GM13976 (cell line): ENCODE measurements at regions not wholly inside any gene's neighbourhood (a gene's known extent, or its start where the extent isn't known, plus 50 kb on each side); places are given as distances from the start of the nearest gene placed in this dataset.

Experiments used
- DNase-seq: peaks from one replicate; pipeline ENCODE4 v3.0.0; 2012; ENCODE audit warnings: low spot score
- in situ Hi-C: fragments of 300-500 bp; cut with MboI; formaldehyde crosslinking; loops from one replicate; pipeline ENCODE4 v1.12.0; 2022; ENCODE audit warnings: low sequenced_read_pairs, mixed read lengths, inconsistent platforms; ENCODE audit not compliant: unreplicated experiment
- TF ChIP-seq, protein P1 (sequence below): IDR thresholded peaks from 2 replicates; pipeline ENCODE4 v1.5.1; 2012; ENCODE audit warnings: borderline replicate concordance, mild to moderate bottlenecking; ENCODE audit not compliant: insufficient read depth; ENCODE audit errors: extremely low read depth, missing control alignments, control extremely low read depth

DNA sequence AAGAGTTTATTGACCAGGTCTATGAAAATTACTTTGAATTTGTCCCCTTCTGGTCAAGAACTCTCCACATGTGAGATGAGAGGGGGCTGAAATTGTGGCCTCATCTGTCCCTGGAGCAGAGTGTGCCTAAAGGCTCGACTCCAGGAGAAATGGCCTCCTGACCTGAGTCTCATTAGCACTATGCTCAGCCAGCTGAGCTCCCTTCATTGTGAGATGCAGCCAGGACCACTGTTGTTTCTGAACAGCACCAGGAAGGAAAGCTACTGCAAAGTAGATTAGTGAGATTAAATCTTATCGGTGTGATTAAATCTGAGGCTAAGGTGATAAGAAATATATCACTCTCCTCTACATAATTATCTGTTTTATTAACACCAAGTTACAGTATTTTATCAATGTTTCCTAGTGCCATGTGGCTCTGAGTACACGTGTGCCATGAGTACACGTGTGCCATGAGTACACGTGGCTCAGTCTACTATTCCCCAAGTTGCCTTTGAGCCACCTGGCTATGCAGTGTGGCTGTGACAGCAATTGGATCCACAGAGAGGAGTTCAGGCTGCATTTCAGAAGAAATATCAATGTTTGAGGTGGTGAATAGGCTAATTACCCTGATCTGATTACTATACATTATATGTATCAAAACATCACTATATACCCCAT lies 126.9 kb downstream of the IPMK start:
- TF ChIP-seq, protein P1, sequence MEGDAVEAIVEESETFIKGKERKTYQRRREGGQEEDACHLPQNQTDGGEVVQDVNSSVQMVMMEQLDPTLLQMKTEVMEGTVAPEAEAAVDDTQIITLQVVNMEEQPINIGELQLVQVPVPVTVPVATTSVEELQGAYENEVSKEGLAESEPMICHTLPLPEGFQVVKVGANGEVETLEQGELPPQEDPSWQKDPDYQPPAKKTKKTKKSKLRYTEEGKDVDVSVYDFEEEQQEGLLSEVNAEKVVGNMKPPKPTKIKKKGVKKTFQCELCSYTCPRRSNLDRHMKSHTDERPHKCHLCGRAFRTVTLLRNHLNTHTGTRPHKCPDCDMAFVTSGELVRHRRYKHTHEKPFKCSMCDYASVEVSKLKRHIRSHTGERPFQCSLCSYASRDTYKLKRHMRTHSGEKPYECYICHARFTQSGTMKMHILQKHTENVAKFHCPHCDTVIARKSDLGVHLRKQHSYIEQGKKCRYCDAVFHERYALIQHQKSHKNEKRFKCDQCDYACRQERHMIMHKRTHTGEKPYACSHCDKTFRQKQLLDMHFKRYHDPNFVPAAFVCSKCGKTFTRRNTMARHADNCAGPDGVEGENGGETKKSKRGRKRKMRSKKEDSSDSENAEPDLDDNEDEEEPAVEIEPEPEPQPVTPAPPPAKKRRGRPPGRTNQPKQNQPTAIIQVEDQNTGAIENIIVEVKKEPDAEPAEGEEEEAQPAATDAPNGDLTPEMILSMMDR = no peak

DNA sequence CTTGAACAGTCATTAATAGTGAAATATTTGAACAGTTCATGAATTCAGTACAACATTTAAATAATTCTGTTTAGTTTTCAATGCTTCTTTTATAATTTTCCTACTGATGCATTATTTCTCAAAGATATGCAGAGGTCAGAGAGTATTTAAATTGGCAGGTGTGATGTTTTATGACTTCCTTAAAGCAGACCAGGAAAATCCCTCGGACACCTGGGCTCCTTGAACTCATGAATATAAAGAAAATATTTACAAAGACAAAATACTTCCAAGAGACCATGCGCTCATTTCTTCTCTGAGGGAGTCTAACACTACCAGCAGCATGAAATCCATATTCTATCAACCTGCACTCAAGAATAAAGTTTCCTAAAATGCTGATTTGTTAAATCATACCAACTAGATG lies 127.6 kb downstream of the IPMK start:
- TF ChIP-seq, protein P1 = no peak
- in situ Hi-C loops = no loop called here
- no peak for DNase-seq

More for the DNA sequence above, 126.9 kb downstream of the IPMK start:
- in situ Hi-C loops = no loop called here
- no peak for DNase-seq

DNA sequence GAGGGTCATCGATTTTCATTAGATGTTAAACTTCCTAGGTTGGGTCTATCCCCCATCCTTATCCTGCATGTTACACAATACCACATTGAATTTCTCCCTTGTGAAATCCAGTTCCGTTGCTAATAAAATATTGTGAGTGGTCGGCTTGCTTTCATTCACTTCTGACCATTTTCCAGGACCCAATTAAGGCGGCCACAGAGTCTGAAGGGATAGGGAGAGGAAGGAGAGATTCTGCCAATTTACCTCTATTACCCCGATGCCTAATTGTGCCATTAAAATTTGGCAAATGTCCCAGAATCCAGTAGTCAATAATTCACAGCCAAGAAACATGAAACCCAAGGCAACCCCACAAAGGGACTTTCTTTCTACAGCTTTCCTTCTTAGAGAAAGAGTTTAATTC lies 129.9 kb downstream of the IPMK start:
- no peak for DNase-seq
- in situ Hi-C loops = no loop called here
- TF ChIP-seq, protein P1 = no peak

DNA sequence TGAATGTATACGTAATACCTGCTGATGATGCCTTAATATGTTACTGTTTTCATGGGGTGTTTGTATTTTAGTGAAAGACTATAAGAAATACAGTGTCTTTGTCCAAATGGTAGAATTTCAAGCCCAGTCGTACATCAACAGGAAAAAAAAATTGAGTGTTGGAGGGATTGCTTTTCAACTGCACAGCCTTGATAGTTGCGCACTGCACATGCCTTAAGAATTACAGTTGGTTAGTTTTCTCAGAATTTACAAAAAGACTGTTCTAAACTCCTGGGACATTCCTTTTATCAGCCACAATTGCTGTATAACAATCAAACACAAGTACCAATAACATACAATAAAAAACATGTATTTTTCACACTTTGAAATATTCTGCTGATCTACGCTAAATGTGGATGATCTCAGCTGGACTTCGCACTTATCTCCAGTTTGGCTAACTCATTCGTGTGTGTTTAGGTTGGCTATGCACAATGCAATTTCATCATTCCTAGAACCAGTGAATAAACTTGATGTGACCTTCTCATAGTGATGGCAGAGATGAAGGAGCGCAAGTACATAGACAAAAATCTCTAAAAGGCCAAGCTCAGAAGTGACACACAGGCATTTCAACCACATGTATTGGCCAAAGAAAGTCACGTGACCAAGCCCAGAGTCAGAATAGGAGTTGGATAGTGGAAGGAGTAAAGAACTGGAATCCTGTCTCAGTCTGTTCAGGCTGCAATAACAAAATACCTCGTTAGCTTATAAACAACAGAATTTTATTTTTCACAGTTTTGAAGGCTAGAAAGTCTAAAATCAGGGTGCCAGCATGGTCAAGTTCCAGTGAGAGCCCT lies 152.3 kb downstream of the IPMK start:
- DNase-seq = no peak
- TF ChIP-seq, protein P1 = no peak
- in situ Hi-C loops = no loop called here

DNA sequence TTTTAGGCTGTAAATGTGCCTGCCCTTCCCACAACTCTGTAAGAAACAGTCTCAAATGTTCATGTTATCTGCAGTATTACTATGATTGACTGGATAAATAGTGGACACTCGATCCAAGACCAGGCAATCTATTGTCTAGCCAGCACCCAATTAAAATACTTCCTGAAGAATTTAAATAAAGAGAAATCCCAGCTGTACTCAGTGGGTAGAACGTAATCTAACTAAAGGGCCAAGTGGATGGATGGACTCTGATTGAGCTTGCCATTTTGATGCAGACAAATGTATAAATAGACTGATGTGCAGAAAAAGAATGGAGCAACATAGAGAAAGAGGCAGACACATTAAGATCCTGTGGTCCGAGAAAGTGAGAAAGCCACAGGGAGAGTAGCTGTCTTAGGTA lies 158.0 kb downstream of the IPMK start:
- DNase-seq = no peak
- in situ Hi-C loops = no loop called here
- TF ChIP-seq, protein P1 = no peak

DNA sequence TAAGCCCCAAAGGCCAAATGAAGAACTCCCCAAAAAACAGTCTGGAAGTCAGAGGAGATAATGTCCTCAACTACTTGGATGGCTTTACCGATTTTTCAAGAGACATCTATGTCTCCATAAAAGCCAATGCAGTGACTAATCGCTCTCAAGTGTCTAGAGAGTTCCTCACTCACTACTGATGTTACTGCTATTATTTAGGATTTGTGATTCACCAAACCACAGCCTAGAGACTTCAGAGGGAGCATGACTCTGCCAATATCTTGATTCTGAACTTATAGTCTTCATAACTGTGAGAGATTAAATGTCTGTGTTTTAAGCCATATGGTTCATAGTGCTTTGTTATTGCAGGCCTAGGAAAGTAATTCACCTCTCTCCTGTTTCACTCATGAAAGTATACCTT lies 160.2 kb downstream of the IPMK start:
- no peak for DNase-seq
- TF ChIP-seq, protein P1 = no peak
- in situ Hi-C loops = no loop called here
